ENCODE measurements at regions not wholly inside any gene's neighbourhood (a gene's known extent, or its start where the extent isn't known, plus 50 kb on each side); places are given as distances from the start of the nearest gene placed in this dataset.

- TF ChIP-seq CTCF (IDR thresholded peaks at IDR 0.05; ENCODE audit: low read depth, low read length): no peak
- TF ChIP-seq EZH2phosphoT487 (IDR thresholded peaks at IDR 0.05; ENCODE audit: low read depth): no peak
Measured at GRCh38 chr10:43949351-43949750, 300.7 kb upstream of the ZNF32 start.
